Suprapubic skin (tissue), 4 donors: ENCODE measurements at regions not wholly inside any gene's neighbourhood (a gene's known extent, or its start where the extent isn't known, plus 50 kb on each side); places are given as distances from the start of the nearest gene placed in this dataset.
A peak's percentile ranks its signal among the peaks of the same experiment; 100 is the strongest.

Experiments used
- DNase-seq, 2 donors: peaks; one replicate each; pipeline ENCODE4 v3.0.0-alpha.2; 2019; ENCODE audit warnings: low spot score in 2 of 2
- H3K27ac ChIP-seq: fragments of 200-600 bp; sonication (generic); one replicate; pipeline ENCODE4 v1.5.1; 2019
- H3K27me3 ChIP-seq: fragments of 200-600 bp; sonication (generic); one replicate; pipeline ENCODE4 v1.5.1; 2019
- H3K36me3 ChIP-seq: fragments of 200-600 bp; sonication (generic); one replicate; pipeline ENCODE4 v1.5.1; 2019
- H3K4me1 ChIP-seq: fragments of 200-600 bp; sonication (generic); one replicate; pipeline ENCODE4 v1.5.1; 2019
- H3K4me3 ChIP-seq: fragments of 200-600 bp; sonication (generic); one replicate; pipeline ENCODE4 v1.5.1; 2019; ENCODE audit warnings: mild to moderate bottlenecking
- H3K9me3 ChIP-seq: fragments of 200-600 bp; sonication (generic); one replicate; pipeline ENCODE4 v1.5.1; 2019
- EP300 ChIP-seq: sonication (generic); formaldehyde crosslinking; IDR thresholded peaks from one replicate; pipeline ENCODE4 v1.6.1; 2017; ENCODE audit warnings: antibody characterized with exemption
- POLR2A ChIP-seq, 2 donors: fragments of 450-650 bp; IDR thresholded peaks; one replicate each; pipeline ENCODE4 v1.6.1; 2017; ENCODE audit warnings: antibody characterized with exemption in 2 of 2, mild to moderate bottlenecking in 2 of 2, moderate library complexity in 2 of 2
- POLR2AphosphoS5 ChIP-seq, 3 donors: sonication (generic); formaldehyde crosslinking; IDR thresholded peaks; one replicate each; pipeline ENCODE4 v1.6.1; 2017; ENCODE audit warnings: antibody characterized with exemption in 3 of 3
- WGBS: methylation state at CpG from one replicate; pipeline ENCODE4 v1.1.5; 2018; 5-methylcytosine and 5-hydroxymethylcytosine counted together
- TF ChIP-seq, protein P1 (sequence below), 2 donors: fragments of 200-600 bp in 1 of 2; fragments of 450-650 bp in 1 of 2; sonication (generic) in 1 of 2; IDR thresholded peaks; one replicate each; pipeline ENCODE4 v1.5.1; 2016 to 2019; ENCODE audit warnings: antibody characterized with exemption in 2 of 2, mild to moderate bottlenecking in 1 of 2, moderate library complexity in 1 of 2

DNA sequence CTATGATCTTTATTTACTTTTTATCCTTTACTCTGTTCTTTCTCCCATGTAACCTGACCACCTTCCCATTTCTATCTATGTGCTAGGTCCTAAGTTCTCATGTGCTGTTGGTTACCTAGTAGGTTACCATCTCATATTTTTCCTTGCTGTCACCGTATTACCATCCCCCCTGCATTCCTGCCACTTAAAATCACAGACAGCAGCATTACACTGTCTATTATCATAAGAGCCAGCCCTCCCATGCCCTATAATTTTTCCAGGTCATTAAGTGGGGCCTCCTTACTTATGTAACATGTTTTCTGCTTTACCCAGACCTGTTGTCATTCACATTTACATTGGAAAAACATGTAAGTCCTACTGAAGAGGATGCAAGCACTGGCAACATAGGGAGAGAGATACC lies 202.9 kb downstream of the HS3ST3A1 start:
- no peak for DNase-seq
- Histone ChIP-seq H3K27ac (no peak overlapping the region), H3K4me3 (no peak overlapping the region), H3K27me3 (no peaks in the 10 kb centered on the region), H3K4me1 (peaks cover 15% of the 10 kb centered on the region), H3K9me3 (no peaks in the 10 kb centered on the region), H3K36me3 (no peaks in the 10 kb centered on the region)
- WGBS = 83% methylated on average over 1 of the region's 1 CpG
- TF ChIP-seq POLR2AphosphoS5 (IDR thresholded peaks at IDR 0.05) (no peak), POLR2A (IDR thresholded peaks at IDR 0.05) (no peak), EP300 (no peak)
- TF ChIP-seq, protein P1, sequence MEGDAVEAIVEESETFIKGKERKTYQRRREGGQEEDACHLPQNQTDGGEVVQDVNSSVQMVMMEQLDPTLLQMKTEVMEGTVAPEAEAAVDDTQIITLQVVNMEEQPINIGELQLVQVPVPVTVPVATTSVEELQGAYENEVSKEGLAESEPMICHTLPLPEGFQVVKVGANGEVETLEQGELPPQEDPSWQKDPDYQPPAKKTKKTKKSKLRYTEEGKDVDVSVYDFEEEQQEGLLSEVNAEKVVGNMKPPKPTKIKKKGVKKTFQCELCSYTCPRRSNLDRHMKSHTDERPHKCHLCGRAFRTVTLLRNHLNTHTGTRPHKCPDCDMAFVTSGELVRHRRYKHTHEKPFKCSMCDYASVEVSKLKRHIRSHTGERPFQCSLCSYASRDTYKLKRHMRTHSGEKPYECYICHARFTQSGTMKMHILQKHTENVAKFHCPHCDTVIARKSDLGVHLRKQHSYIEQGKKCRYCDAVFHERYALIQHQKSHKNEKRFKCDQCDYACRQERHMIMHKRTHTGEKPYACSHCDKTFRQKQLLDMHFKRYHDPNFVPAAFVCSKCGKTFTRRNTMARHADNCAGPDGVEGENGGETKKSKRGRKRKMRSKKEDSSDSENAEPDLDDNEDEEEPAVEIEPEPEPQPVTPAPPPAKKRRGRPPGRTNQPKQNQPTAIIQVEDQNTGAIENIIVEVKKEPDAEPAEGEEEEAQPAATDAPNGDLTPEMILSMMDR (IDR thresholded peaks at IDR 0.05) = no peak

DNA sequence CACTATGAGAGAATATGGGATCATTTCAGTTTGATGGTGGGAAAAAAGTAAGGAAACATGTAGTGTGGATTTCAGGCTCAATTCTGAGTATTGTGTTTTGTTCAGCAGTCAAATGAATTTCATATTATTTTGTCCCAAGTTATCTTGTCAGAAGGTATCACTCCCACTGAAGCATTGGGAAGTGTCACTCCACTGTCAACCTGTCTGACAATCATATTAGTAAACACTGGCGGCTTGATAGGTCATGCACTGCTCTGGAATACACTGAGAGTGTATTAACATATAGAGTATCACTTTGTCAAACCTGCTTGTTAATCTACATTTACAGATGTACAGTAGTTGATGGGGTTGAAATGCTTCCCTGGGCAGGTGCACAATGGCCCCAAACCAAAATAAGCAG lies 203.6 kb downstream of the HS3ST3A1 start:
- Histone ChIP-seq H3K4me1 (peaks cover 15% of the 10 kb centered on the region), H3K36me3 (no peaks in the 10 kb centered on the region), H3K27ac (no peak overlapping the region), H3K27me3 (no peaks in the 10 kb centered on the region), H3K4me3 (no peak overlapping the region), H3K9me3 (no peaks in the 10 kb centered on the region)
- TF ChIP-seq POLR2A (IDR thresholded peaks at IDR 0.05) (no peak), EP300 (no peak), POLR2AphosphoS5 (IDR thresholded peaks at IDR 0.05) (no peak)
- TF ChIP-seq, protein P1 (IDR thresholded peaks at IDR 0.05) = no peak
- WGBS = 91% methylated on average over 1 of the region's 1 CpG
- no peak for DNase-seq

DNA sequence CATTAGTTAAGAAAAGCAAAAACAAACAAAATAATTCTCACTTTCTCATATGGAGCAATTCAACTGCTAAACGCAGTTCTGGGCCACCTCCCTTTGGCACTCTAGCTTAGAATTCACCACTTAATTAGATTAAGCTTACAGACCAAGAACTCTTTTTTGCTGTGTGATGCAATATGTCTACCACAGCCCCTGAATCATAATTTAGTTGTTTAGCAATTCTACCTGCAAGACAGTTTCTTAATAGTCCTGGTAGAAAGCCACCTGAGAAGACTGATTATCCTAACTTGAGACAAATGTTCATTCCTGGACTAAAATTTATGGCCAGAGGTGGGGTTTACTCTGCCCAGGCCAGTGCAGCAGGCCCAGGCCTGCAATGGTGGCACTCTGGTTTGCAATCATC lies 205.9 kb downstream of the HS3ST3A1 start:
- Histone ChIP-seq H3K36me3 (no peaks in the 10 kb centered on the region), H3K27ac (peak overlapping the region; percentile 72), H3K27me3 (no peaks in the 10 kb centered on the region), H3K9me3 (no peaks in the 10 kb centered on the region), H3K4me3 (no peak overlapping the region), H3K4me1 (peaks cover 15% of the 10 kb centered on the region)
- no peak for TF ChIP-seq POLR2AphosphoS5 (IDR thresholded peaks at IDR 0.05)
- no peak for TF ChIP-seq EP300
- no peak for TF ChIP-seq POLR2A (IDR thresholded peaks at IDR 0.05)
- TF ChIP-seq, protein P1 (IDR thresholded peaks at IDR 0.05) = no peak
- 41% methylated on average over 1 of the region's 1 CpG for WGBS
- DNase-seq = no peak

DNA sequence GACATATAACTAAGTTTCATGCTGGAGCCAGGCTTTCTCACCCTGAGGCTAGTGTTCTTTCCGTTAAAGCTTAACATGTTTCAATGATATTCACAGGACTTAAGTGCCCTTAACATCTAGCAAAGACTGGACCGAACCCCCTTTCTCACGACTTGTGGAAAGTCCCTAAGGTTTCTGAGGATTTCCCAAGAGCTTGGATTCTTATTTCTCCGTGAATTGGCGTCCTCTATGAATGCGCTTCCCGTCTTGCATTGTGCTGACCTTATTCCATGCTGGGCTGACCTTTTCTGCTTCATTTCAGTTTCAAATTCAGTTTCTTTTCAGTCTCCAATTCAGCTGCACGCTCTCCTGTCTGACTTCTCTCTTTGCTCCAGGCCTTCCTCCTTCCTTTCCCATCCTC lies 206.4 kb downstream of the HS3ST3A1 start:
- TF ChIP-seq EP300 (no peak), POLR2AphosphoS5 (IDR thresholded peaks at IDR 0.05) (no peak), POLR2A (IDR thresholded peaks at IDR 0.05) (no peak)
- TF ChIP-seq, protein P1 (IDR thresholded peaks at IDR 0.05) = no peak
- WGBS = 61% methylated on average over 8 of the region's 8 CpGs
- Histone ChIP-seq H3K4me1 (peaks cover 15% of the 10 kb centered on the region), H3K36me3 (no peaks in the 10 kb centered on the region), H3K27ac (peak overlapping the region; percentile 72), H3K4me3 (no peak overlapping the region), H3K27me3 (no peaks in the 10 kb centered on the region), H3K9me3 (no peaks in the 10 kb centered on the region)
- DNase-seq = no peak

DNA sequence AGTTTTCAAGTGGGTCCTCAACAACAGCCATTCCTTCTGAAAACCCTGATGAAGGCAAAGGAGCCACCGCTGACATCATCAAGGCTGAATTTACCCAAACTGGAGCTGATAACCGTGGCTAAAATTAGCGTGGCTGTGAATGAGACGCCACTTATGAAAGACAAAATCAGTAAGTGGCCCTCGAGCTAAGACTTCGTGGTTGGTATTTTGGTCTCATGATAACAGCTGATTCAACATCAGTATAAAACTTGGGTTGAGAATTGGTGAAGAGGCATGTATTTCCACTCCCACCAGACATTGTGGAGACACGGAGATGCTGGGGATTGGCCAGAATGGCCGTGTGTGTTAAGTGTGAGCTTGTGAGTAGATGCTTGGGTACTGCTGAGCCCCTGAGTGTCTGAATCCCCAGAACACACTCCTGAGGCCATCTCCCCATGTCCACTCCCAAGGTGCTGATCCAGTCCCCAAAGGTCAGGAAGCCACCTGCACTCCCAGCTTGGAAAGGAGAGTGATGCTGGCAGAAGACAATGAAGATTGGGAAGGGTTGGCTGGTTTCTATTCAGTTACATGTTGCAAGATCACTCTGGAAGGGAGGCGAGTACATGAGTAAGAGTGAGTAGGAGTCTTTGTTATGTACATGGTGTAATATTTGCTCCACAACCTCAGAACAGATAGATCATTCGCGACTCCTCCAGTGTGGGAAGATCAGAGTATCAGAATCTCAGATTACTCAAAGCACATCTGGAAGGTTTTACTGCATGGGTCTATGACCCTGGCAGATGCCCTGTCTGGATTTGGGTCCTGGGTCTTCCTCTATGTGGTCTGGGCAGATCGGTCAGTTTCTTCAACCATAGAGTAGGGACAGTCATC lies 207.7 kb downstream of the HS3ST3A1 start:
- DNase-seq = no peak
- peak overlapping the region; percentile 72 for H3K27ac ChIP-seq
- TF ChIP-seq POLR2A (IDR thresholded peaks at IDR 0.05) (no peak), POLR2AphosphoS5 (IDR thresholded peaks at IDR 0.05) (no peak), EP300 (no peak)
- TF ChIP-seq, protein P1 (IDR thresholded peaks at IDR 0.05) = no peak
- no peaks in the 10 kb centered on the region for H3K27me3 ChIP-seq
- peaks cover 15% of the 10 kb centered on the region for H3K4me1 ChIP-seq
- WGBS = 86% methylated on average over 12 of the region's 12 CpGs
- no peaks in the 10 kb centered on the region for H3K36me3 ChIP-seq
- H3K9me3 ChIP-seq = no peaks in the 10 kb centered on the region
- H3K4me3 ChIP-seq = no peak overlapping the region
